GM23338 (cell line): ENCODE measurements at regions not wholly inside any gene's neighbourhood (a gene's known extent, or its start where the extent isn't known, plus 50 kb on each side); places are given as distances from the start of the nearest gene placed in this dataset.

ENCODE experiments used
- CTCF ChIP-seq, 2 experiments: fragments of 200-600 bp in 1 of 2; sonication (generic) in 1 of 2; conservative IDR thresholded peaks; 2 replicates each; pipeline versions ENCODE4 v1.5.1 to v1.6.1; 2016 to 2017; ENCODE audit warnings: antibody characterized with exemption in 2 of 2, low read depth in 2 of 2, mild to moderate bottlenecking in 2 of 2, moderate library complexity in 1 of 2
- EZH2 ChIP-seq: fragments of 200-600 bp; sonication (generic); IDR thresholded peaks from one replicate; pipeline ENCODE4 v1.8.0; 2017; ENCODE audit warnings: antibody characterized with exemption, mild to moderate bottlenecking, low read depth; ENCODE audit not compliant: unreplicated experiment
- EZH2phosphoT487 ChIP-seq: fragments of 200-600 bp; sonication (generic); IDR thresholded peaks from one replicate; pipeline ENCODE4 v1.8.1; 2018; ENCODE audit warnings: antibody characterized with exemption; ENCODE audit not compliant: unreplicated experiment
- JUNB ChIP-seq: IDR thresholded peaks from one replicate; pipeline ENCODE4 v1.6.1; 2016; ENCODE audit warnings: antibody characterized with exemption; ENCODE audit not compliant: unreplicated experiment
- NANOG ChIP-seq: IDR thresholded peaks from 2 replicates; pipeline ENCODE4 v1.6.1; 2016; ENCODE audit warnings: antibody characterized with exemption, borderline replicate concordance
- POLR2AphosphoS5 ChIP-seq: IDR thresholded peaks from 2 replicates; pipeline ENCODE4 v1.6.1; 2016; ENCODE audit warnings: antibody characterized with exemption, low read depth
- REST ChIP-seq: IDR thresholded peaks from one replicate; pipeline ENCODE4 v1.6.1; 2018; ENCODE audit warnings: antibody characterized with exemption; ENCODE audit not compliant: unreplicated experiment
- STAT1 ChIP-seq: IDR thresholded peaks from one replicate; pipeline ENCODE4 v1.6.1; 2016; ENCODE audit warnings: antibody characterized with exemption; ENCODE audit not compliant: unreplicated experiment
- ZNF114 ChIP-seq: fragments of 250-450 bp; sonication (Bioruptor Pico); IDR thresholded peaks from 2 replicates; pipeline ENCODE4 v1.5.0; 2020; ENCODE audit warnings: mild to moderate bottlenecking, moderate library complexity

GRCh38 chr10:81708416-81708815 is 166.6 kb upstream of the NRG3 start:
- TF ChIP-seq POLR2AphosphoS5 (no peak), EZH2 (no peak), CTCF (conservative IDR thresholded peaks at IDR 0.05; ENCODE audit: low read depth in 2 of 2) (no peak), EZH2phosphoT487 (no peak), JUNB (no peak), ZNF114 (CRISPR knock-in tag) (no peak), STAT1 (no peak), REST (no peak), NANOG (no peak)
